ENCODE measurements at regions not wholly inside any gene's neighbourhood (a gene's known extent, or its start where the extent isn't known, plus 50 kb on each side); places are given as distances from the start of the nearest gene placed in this dataset.

GRCh38 chr20:52379723-52380336, 188.3 kb upstream of the ZFP64 start:
- Mint-ChIP-seq H3K4me1 (peaks cover 39% of the 10 kb centered on the region), H3K4me3 (no peak overlapping the region), H3K9me3 (peaks cover 4% of the 10 kb centered on the region), H3K27ac (no peak overlapping the region), H3K27me3 (no peaks in the 10 kb centered on the region), H3K36me3 (peaks cover 3% of the 10 kb centered on the region)

- no peak overlapping the region for H3K27ac Mint-ChIP-seq
- peaks cover 4% of the 10 kb centered on the region for H3K9me3 Mint-ChIP-seq
- H3K27me3 Mint-ChIP-seq: no peaks in the 10 kb centered on the region
- H3K4me1 Mint-ChIP-seq: peaks cover 11% of the 10 kb centered on the region
- no peak overlapping the region for H3K4me3 Mint-ChIP-seq
- H3K36me3 Mint-ChIP-seq: no peaks in the 10 kb centered on the region
These were observed 180.6 kb upstream of the ZFP64 start for GRCh38 chr20:52372169-52372568.

- Mint-ChIP-seq H3K36me3 (no peaks in the 10 kb centered on the region), H3K27ac (no peak overlapping the region), H3K27me3 (no peaks in the 10 kb centered on the region), H3K9me3 (no peaks in the 10 kb centered on the region), H3K4me3 (no peak overlapping the region), H3K4me1 (peaks cover 18% of the 10 kb centered on the region)
These were observed 174.1 kb upstream of the ZFP64 start for GRCh38 chr20:52365688-52366087.

- Mint-ChIP-seq H3K27me3 (no peaks in the 10 kb centered on the region), H3K9me3 (no peaks in the 10 kb centered on the region), H3K4me1 (peaks cover 18% of the 10 kb centered on the region), H3K36me3 (peaks cover 4% of the 10 kb centered on the region), H3K4me3 (no peak overlapping the region), H3K27ac (no peak overlapping the region)
These were observed 172.8 kb upstream of the ZFP64 start for GRCh38 chr20:52364405-52364804.

- no peaks in the 10 kb centered on the region for H3K27me3 Mint-ChIP-seq
- H3K27ac Mint-ChIP-seq: no peak overlapping the region
- no peaks in the 10 kb centered on the region for H3K9me3 Mint-ChIP-seq
These were observed 170.1 kb upstream of the ZFP64 start for GRCh38 chr20:52361650-52362049.

GRCh38 chr20:52349806-52350205, 158.2 kb upstream of the ZFP64 start:
- H3K36me3 Mint-ChIP-seq: peaks cover 2% of the 10 kb centered on the region
- no peak overlapping the region for H3K4me3 Mint-ChIP-seq
- H3K27me3 Mint-ChIP-seq: no peaks in the 10 kb centered on the region
- peaks cover 6% of the 10 kb centered on the region for H3K9me3 Mint-ChIP-seq
- H3K4me1 Mint-ChIP-seq: peaks cover 19% of the 10 kb centered on the region
- no peak overlapping the region for H3K27ac Mint-ChIP-seq

More at GRCh38 chr20:52361650-52362049, 170.1 kb upstream of the ZFP64 start:
- Mint-ChIP-seq H3K36me3 (peaks cover 6% of the 10 kb centered on the region), H3K4me3 (no peak overlapping the region), H3K4me1 (peaks cover 14% of the 10 kb centered on the region)

- peaks cover 19% of the 10 kb centered on the region for H3K4me1 Mint-ChIP-seq
- H3K9me3 Mint-ChIP-seq: peaks cover 6% of the 10 kb centered on the region
- H3K27ac Mint-ChIP-seq: no peak overlapping the region
- H3K27me3 Mint-ChIP-seq: no peaks in the 10 kb centered on the region
- H3K36me3 Mint-ChIP-seq: peaks cover 2% of the 10 kb centered on the region
- H3K4me3 Mint-ChIP-seq: no peak overlapping the region
These were observed 156.9 kb upstream of the ZFP64 start for GRCh38 chr20:52348434-52348833.

GRCh38 chr20:52346797-52347196, 155.2 kb upstream of the ZFP64 start:
- Mint-ChIP-seq H3K27ac (no peak overlapping the region), H3K4me1 (peaks cover 24% of the 10 kb centered on the region), H3K4me3 (no peak overlapping the region), H3K27me3 (no peaks in the 10 kb centered on the region), H3K9me3 (peaks cover 6% of the 10 kb centered on the region), H3K36me3 (peaks cover 2% of the 10 kb centered on the region)

- Mint-ChIP-seq H3K9me3 (no peaks in the 10 kb centered on the region), H3K4me1 (peaks cover 11% of the 10 kb centered on the region), H3K27ac (no peak overlapping the region), H3K27me3 (no peaks in the 10 kb centered on the region), H3K4me3 (no peak overlapping the region), H3K36me3 (peaks cover 1% of the 10 kb centered on the region)
These were observed 151.3 kb upstream of the ZFP64 start for GRCh38 chr20:52342913-52343312.

GRCh38 chr20:52340036-52340634, 148.6 kb upstream of the ZFP64 start:
- H3K27ac Mint-ChIP-seq: no peak overlapping the region
- no peaks in the 10 kb centered on the region for H3K27me3 Mint-ChIP-seq
- H3K36me3 Mint-ChIP-seq: peaks cover 2% of the 10 kb centered on the region
- peaks cover 2% of the 10 kb centered on the region for H3K9me3 Mint-ChIP-seq
- H3K4me1 Mint-ChIP-seq: peaks cover 5% of the 10 kb centered on the region
- H3K4me3 Mint-ChIP-seq: no peak overlapping the region

- Mint-ChIP-seq H3K9me3 (peaks cover 8% of the 10 kb centered on the region), H3K27ac (no peak overlapping the region), H3K27me3 (no peaks in the 10 kb centered on the region), H3K4me3 (no peak overlapping the region), H3K36me3 (peaks cover 5% of the 10 kb centered on the region), H3K4me1 (peaks cover 6% of the 10 kb centered on the region)
These were observed 141.2 kb upstream of the ZFP64 start for GRCh38 chr20:52332649-52333250.

GRCh38 chr20:52332230-52332629, 140.7 kb upstream of the ZFP64 start:
- Mint-ChIP-seq H3K27ac (no peak overlapping the region), H3K9me3 (peaks cover 8% of the 10 kb centered on the region), H3K27me3 (no peaks in the 10 kb centered on the region), H3K4me3 (no peak overlapping the region), H3K4me1 (peaks cover 6% of the 10 kb centered on the region), H3K36me3 (peaks cover 5% of the 10 kb centered on the region)

GRCh38 chr20:52331655-52332054, 140.1 kb upstream of the ZFP64 start:
- Mint-ChIP-seq H3K4me3 (no peak overlapping the region), H3K9me3 (peaks cover 8% of the 10 kb centered on the region), H3K27ac (no peak overlapping the region), H3K4me1 (peaks cover 6% of the 10 kb centered on the region), H3K36me3 (peaks cover 5% of the 10 kb centered on the region), H3K27me3 (no peaks in the 10 kb centered on the region)

- Mint-ChIP-seq H3K36me3 (peaks cover 1% of the 10 kb centered on the region), H3K27ac (no peak overlapping the region), H3K9me3 (no peaks in the 10 kb centered on the region), H3K4me1 (peaks cover 3% of the 10 kb centered on the region), H3K27me3 (no peaks in the 10 kb centered on the region), H3K4me3 (no peak overlapping the region)
These were observed 129.8 kb upstream of the ZFP64 start for GRCh38 chr20:52321396-52321795.

GRCh38 chr20:52318651-52319050, 127.1 kb upstream of the ZFP64 start:
- H3K27me3 Mint-ChIP-seq: no peaks in the 10 kb centered on the region
- H3K4me3 Mint-ChIP-seq: no peak overlapping the region
- no peak overlapping the region for H3K27ac Mint-ChIP-seq
- H3K9me3 Mint-ChIP-seq: no peaks in the 10 kb centered on the region
- H3K36me3 Mint-ChIP-seq: no peaks in the 10 kb centered on the region
- peaks cover 19% of the 10 kb centered on the region for H3K4me1 Mint-ChIP-seq

- peaks cover 40% of the 10 kb centered on the region for H3K4me1 Mint-ChIP-seq
These were observed 121.9 kb upstream of the ZFP64 start for GRCh38 chr20:52313341-52313963.

More at GRCh38 chr20:52313341-52313963, 121.9 kb upstream of the ZFP64 start:
- Mint-ChIP-seq H3K4me3 (no peak overlapping the region), H3K36me3 (no peaks in the 10 kb centered on the region), H3K27me3 (no peaks in the 10 kb centered on the region), H3K27ac (no peak overlapping the region), H3K9me3 (no peaks in the 10 kb centered on the region)
